ENCODE measurements at regions not wholly inside any gene's neighbourhood (a gene's known extent, or its start where the extent isn't known, plus 50 kb on each side); places are given as distances from the start of the nearest gene placed in this dataset.

DNA sequence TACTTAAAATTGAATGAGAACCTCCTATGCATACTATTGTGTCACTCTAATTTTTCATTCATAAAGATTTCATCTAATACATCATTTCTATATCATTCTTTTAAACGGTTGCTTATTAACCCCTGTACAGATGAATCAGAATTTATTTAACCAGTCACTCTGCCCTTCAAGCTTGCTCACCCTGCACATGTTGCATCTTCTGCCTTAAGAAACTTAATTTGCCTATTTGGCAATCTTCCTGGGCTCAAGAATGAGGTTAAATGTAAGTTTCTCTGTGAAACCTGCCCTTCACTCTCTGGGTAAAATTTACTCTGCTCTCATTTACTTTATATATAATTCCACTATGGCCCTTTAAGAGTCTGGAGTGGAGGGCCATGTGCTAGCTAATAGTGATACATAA, 434.7 kb upstream of the ZNF608 start:
- POLR2A ChIA-PET: no interaction called here
- no peak overlapping the region for H3K27ac ChIP-seq
- WGBS (ENCODE audit: missing lambda C conversion rate): 2% methylated on average over 1 of the region's 1 CpG
- H3K4me3 ChIP-seq: no peak overlapping the region
- CTCF ChIA-PET: no interaction called here
- H3K9me3 ChIP-seq: no peaks in the 10 kb centered on the region
- TF ChIP-seq FOSB (CRISPR knock-in tag; IDR thresholded peaks at IDR 0.05) (no peak), POLR2A (IDR thresholded peaks at IDR 0.05; ENCODE audit: low read length) (no peak), EHF (CRISPR knock-in tag; IDR thresholded peaks at IDR 0.05) (no peak), RARB (CRISPR knock-in tag; IDR thresholded peaks at IDR 0.05) (no peak), JUN (IDR thresholded peaks at IDR 0.05) (no peak), MAFK (IDR thresholded peaks at IDR 0.05; ENCODE audit: partially characterized antibody) (no peak), NPAS2 (CRISPR knock-in tag; IDR thresholded peaks at IDR 0.05; ENCODE audit: borderline replicate concordance) (no peak), TP53 (CRISPR knock-in tag; IDR thresholded peaks at IDR 0.05) (no peak), ZFP36 (IDR thresholded peaks at IDR 0.05; ENCODE audit: borderline replicate concordance, partially characterized antibody) (no peak), SREBF2 (IDR thresholded peaks at IDR 0.05) (no peak), GATA3 (IDR thresholded peaks at IDR 0.05; ENCODE audit: borderline replicate concordance) (no peak), MAZ (IDR thresholded peaks at IDR 0.05; ENCODE audit: borderline replicate concordance, low read depth, low read length) (no peak), POLR2AphosphoS2 (conservative IDR thresholded peaks at IDR 0.05; ENCODE audit: low read length) (no peak), TFCP2L1 (CRISPR knock-in tag; IDR thresholded peaks at IDR 0.05) (no peak), EHMT2 (IDR thresholded peaks at IDR 0.05; ENCODE audit: low read depth) (no peak)
- TF ChIP-seq, protein P1, sequence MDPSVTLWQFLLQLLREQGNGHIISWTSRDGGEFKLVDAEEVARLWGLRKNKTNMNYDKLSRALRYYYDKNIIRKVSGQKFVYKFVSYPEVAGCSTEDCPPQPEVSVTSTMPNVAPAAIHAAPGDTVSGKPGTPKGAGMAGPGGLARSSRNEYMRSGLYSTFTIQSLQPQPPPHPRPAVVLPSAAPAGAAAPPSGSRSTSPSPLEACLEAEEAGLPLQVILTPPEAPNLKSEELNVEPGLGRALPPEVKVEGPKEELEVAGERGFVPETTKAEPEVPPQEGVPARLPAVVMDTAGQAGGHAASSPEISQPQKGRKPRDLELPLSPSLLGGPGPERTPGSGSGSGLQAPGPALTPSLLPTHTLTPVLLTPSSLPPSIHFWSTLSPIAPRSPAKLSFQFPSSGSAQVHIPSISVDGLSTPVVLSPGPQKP (IDR thresholded peaks at IDR 0.05; ENCODE audit: low read depth, low read length): no peak
- TF ChIP-seq, protein P2, sequence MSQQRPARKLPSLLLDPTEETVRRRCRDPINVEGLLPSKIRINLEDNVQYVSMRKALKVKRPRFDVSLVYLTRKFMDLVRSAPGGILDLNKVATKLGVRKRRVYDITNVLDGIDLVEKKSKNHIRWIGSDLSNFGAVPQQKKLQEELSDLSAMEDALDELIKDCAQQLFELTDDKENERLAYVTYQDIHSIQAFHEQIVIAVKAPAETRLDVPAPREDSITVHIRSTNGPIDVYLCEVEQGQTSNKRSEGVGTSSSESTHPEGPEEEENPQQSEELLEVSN (IDR thresholded peaks at IDR 0.05; ENCODE audit: borderline replicate concordance, low read depth): no peak
- TF ChIP-seq, protein P3, sequence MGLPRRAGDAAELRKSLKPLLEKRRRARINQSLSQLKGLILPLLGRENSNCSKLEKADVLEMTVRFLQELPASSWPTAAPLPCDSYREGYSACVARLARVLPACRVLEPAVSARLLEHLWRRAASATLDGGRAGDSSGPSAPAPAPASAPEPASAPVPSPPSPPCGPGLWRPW (IDR thresholded peaks at IDR 0.05): no peak
- no peak for ATAC-seq
- H3K4me2 ChIP-seq: no peak overlapping the region
- DNase-seq (ENCODE audit: low read depth in 1 of 2, low spot score in 1 of 2): no peak
- no peaks in the 10 kb centered on the region for H3K4me1 ChIP-seq
- FAIRE-seq: no peak

DNA sequence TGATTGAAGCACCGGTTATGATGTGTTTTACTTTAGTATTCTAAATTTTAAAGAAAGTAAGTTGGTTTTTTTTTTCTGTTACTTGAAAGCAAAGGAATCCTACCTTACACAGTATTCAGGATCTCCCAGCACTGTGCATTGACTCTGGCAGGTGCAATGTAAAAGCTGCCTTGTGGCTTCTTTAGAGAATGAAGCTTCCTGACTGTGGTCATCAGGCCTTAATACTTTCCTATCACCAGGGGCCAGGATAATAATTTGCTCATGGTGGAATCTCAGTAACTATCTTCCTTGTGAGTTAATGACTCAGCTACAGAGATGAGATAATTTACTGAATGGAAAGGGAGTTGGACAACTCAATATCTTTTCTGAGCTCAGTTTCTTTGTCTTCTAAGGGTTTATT, 435.5 kb upstream of the ZNF608 start:
- Histone ChIP-seq H3K4me3 (no peak overlapping the region), H3K27ac (no peak overlapping the region), H3K9me3 (no peaks in the 10 kb centered on the region), H3K4me1 (no peaks in the 10 kb centered on the region), H3K4me2 (no peak overlapping the region)
- FAIRE-seq (no peak), ATAC-seq (no peak), DNase-seq (ENCODE audit: low read depth in 1 of 2, low spot score in 1 of 2) (no peak)
- ChIA-PET CTCF (no interaction called here), POLR2A (no interaction called here)
- TF ChIP-seq HOXA7 (CRISPR knock-in tag; IDR thresholded peaks at IDR 0.05): no peak
- no peak for TF ChIP-seq NFE2L2 (conservative IDR thresholded peaks at IDR 0.05; ENCODE audit: low read length)
- TF ChIP-seq FOSL2 (IDR thresholded peaks at IDR 0.05): no peak
- TF ChIP-seq FOSL2 (CRISPR knock-in tag; IDR thresholded peaks at IDR 0.05): no peak
- TF ChIP-seq CBX2 (IDR thresholded peaks at IDR 0.05; ENCODE audit: borderline replicate concordance, low read depth): no peak
- no peak for TF ChIP-seq SMC3 (IDR thresholded peaks at IDR 0.05)
- TF ChIP-seq, protein P3 (IDR thresholded peaks at IDR 0.05): no peak
- no peak for TF ChIP-seq TP53 (CRISPR knock-in tag; IDR thresholded peaks at IDR 0.05)
- no peak for TF ChIP-seq FOSB (CRISPR knock-in tag; IDR thresholded peaks at IDR 0.05)
- TF ChIP-seq JUNB (IDR thresholded peaks at IDR 0.05): no peak
- no peak for TF ChIP-seq HDAC2 (IDR thresholded peaks at IDR 0.05)
- TF ChIP-seq, protein P4, sequence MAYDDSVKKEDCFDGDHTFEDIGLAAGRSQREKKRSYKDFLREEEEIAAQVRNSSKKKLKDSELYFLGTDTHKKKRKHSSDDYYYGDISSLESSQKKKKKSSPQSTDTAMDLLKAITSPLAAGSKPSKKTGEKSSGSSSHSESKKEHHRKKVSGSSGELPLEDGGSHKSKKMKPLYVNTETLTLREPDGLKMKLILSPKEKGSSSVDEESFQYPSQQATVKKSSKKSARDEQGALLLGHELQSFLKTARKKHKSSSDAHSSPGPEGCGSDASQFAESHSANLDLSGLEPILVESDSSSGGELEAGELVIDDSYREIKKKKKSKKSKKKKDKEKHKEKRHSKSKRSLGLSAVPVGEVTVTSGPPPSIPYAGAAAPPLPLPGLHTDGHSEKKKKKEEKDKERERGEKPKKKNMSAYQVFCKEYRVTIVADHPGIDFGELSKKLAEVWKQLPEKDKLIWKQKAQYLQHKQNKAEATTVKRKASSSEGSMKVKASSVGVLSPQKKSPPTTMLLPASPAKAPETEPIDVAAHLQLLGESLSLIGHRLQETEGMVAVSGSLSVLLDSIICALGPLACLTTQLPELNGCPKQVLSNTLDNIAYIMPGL (CRISPR knock-in tag; IDR thresholded peaks at IDR 0.05; ENCODE audit: borderline replicate concordance): no peak
- TF ChIP-seq CHD4 (IDR thresholded peaks at IDR 0.05; ENCODE audit: borderline replicate concordance): no peak
- no peak for TF ChIP-seq JUN (IDR thresholded peaks at IDR 0.05)
- WGBS (ENCODE audit: missing lambda C conversion rate): 93% methylated on average over 1 of the region's 1 CpG
